ENCODE measurements at regions not wholly inside any gene's neighbourhood (a gene's known extent, or its start where the extent isn't known, plus 50 kb on each side); places are given as distances from the start of the nearest gene placed in this dataset.

GRCh38 chr2:64398516-64399129 is 55.3 kb upstream of the LGALSL start:
- TF ChIP-seq, protein P1, sequence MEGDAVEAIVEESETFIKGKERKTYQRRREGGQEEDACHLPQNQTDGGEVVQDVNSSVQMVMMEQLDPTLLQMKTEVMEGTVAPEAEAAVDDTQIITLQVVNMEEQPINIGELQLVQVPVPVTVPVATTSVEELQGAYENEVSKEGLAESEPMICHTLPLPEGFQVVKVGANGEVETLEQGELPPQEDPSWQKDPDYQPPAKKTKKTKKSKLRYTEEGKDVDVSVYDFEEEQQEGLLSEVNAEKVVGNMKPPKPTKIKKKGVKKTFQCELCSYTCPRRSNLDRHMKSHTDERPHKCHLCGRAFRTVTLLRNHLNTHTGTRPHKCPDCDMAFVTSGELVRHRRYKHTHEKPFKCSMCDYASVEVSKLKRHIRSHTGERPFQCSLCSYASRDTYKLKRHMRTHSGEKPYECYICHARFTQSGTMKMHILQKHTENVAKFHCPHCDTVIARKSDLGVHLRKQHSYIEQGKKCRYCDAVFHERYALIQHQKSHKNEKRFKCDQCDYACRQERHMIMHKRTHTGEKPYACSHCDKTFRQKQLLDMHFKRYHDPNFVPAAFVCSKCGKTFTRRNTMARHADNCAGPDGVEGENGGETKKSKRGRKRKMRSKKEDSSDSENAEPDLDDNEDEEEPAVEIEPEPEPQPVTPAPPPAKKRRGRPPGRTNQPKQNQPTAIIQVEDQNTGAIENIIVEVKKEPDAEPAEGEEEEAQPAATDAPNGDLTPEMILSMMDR (IDR thresholded peaks at IDR 0.05; ENCODE audit: low read depth, low read length): no peak
- TF ChIP-seq EZH2phosphoT487 (IDR thresholded peaks at IDR 0.05; ENCODE audit: low read depth): no peak

All from OCI-LY3 (cell line).